DOHH2 (cell line): ENCODE measurements at regions not wholly inside any gene's neighbourhood (a gene's known extent, or its start where the extent isn't known, plus 50 kb on each side); places are given as distances from the start of the nearest gene placed in this dataset.

ENCODE experiments used
- CTCF ChIP-seq: fragments of 200-600 bp; sonication (generic); IDR thresholded peaks from one replicate; pipeline ENCODE4 v1.5.1; 2014; ENCODE audit warnings: antibody characterized with exemption, mild to moderate bottlenecking, low read depth, low read length; ENCODE audit not compliant: poor library complexity, severe bottlenecking
- EZH2phosphoT487 ChIP-seq: fragments of 200-600 bp; sonication (generic); IDR thresholded peaks from 2 replicates; pipeline ENCODE4 v1.6.1; 2017; ENCODE audit warnings: borderline replicate concordance, mild to moderate bottlenecking, antibody characterized with exemption, low read length, moderate library complexity, mixed read lengths

- TF ChIP-seq CTCF = no peak
- no peak for TF ChIP-seq EZH2phosphoT487
These were observed 396.5 kb upstream of the MEF2C start for GRCh38 chr5:89279391-89280036.
